ENCODE measurements at regions not wholly inside any gene's neighbourhood (a gene's known extent, or its start where the extent isn't known, plus 50 kb on each side); places are given as distances from the start of the nearest gene placed in this dataset.

DNA sequence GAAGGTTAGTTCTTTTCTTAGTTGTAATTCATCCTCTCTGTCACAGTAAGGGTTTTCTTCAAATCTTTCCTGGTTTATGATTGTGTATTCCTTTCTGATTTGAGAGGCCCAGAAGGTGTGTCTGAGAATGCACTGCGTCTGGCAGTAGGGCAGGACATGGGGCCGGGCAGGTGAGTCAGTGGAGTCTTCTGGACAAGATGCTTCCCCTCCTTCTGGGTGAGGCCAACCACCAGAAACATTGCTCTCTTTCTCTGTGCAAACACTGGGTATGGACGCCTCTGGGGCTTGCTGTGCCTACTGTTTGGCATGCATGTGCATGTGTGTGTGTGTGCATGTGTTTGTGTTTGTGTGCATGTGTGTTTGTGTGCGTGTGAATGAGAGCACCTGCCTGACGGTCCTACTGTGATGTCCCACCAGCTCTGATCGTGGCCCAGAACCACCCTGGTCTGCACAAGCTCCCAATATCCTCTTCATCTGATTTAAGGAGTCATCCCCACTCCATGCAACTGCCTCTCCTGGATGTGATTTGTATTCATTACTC is 93.2 kb upstream of the DLX2 start:
- Histone ChIP-seq H3K4me2 (ENCODE audit: low read length) (no peak overlapping the region), H3K79me2 (ENCODE audit: low read length) (no peaks in the 10 kb centered on the region), H2AFZ (ENCODE audit: low read depth, low read length) (no peak overlapping the region), H4K20me1 (ENCODE audit: insufficient read depth, low read length) (no peaks in the 10 kb centered on the region), H3K4me1 (ENCODE audit: low read length) (no peaks in the 10 kb centered on the region), H3K9ac (ENCODE audit: low read length) (no peak overlapping the region), H3K36me3 (replicated peaks; ENCODE audit: low read depth, low read length) (no peaks in the 10 kb centered on the region), H3K27me3 (ENCODE audit: low read depth, low read length) (no peaks in the 10 kb centered on the region), H3K4me3 (ENCODE audit: low read length) (no peak overlapping the region), H3K9me3 (ENCODE audit: insufficient read depth, low read length) (peaks cover 11% of the 10 kb centered on the region), H3K27ac (ENCODE audit: low read length) (no peak overlapping the region)
- TF ChIP-seq, protein P1, sequence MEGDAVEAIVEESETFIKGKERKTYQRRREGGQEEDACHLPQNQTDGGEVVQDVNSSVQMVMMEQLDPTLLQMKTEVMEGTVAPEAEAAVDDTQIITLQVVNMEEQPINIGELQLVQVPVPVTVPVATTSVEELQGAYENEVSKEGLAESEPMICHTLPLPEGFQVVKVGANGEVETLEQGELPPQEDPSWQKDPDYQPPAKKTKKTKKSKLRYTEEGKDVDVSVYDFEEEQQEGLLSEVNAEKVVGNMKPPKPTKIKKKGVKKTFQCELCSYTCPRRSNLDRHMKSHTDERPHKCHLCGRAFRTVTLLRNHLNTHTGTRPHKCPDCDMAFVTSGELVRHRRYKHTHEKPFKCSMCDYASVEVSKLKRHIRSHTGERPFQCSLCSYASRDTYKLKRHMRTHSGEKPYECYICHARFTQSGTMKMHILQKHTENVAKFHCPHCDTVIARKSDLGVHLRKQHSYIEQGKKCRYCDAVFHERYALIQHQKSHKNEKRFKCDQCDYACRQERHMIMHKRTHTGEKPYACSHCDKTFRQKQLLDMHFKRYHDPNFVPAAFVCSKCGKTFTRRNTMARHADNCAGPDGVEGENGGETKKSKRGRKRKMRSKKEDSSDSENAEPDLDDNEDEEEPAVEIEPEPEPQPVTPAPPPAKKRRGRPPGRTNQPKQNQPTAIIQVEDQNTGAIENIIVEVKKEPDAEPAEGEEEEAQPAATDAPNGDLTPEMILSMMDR (IDR thresholded peaks at IDR 0.05; ENCODE audit: low read depth, low read length): no peak
- no peak for TF ChIP-seq EZH2phosphoT487 (IDR thresholded peaks at IDR 0.05; ENCODE audit: low read depth)

DNA sequence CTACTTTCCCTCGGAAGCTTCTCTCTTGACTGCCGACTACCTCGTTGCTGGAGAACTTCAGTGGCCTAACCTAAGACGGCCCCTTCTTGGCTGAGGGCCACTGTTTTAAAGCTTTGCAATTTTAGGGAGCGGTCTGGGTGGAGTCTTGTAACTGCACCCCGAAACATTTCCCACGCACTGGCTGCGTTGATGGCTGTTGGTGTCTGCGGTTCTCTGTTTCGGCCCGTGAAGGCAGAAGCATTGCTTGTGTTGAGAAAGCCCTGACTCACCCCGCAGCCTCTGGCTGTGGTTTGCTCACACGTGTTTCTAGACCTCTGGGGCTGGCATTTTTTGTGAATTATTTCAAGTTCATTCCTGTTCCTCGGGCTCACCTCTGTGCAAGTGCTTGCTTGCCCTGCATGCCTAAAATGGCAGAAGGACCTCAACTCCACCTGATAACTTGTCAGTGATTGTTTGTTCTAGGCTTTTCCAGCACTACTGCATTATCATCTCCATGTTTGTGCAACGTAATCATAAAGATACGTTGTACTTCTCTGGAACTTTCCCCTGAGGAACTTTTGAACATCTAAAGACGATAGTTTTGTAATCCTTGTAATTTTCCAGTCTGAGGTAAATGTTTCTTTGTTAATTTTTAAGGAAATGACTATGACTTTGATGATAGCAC is 94.2 kb upstream of the DLX2 start:
- Histone ChIP-seq H3K27ac (ENCODE audit: low read length) (no peak overlapping the region), H3K4me1 (ENCODE audit: low read length) (no peaks in the 10 kb centered on the region), H4K20me1 (ENCODE audit: insufficient read depth, low read length) (no peaks in the 10 kb centered on the region), H3K79me2 (ENCODE audit: low read length) (no peaks in the 10 kb centered on the region), H3K9me3 (ENCODE audit: insufficient read depth, low read length) (peaks cover 11% of the 10 kb centered on the region), H3K36me3 (replicated peaks; ENCODE audit: low read depth, low read length) (no peaks in the 10 kb centered on the region), H3K4me3 (ENCODE audit: low read length) (no peak overlapping the region), H3K9ac (ENCODE audit: low read length) (no peak overlapping the region), H2AFZ (ENCODE audit: low read depth, low read length) (no peak overlapping the region), H3K4me2 (ENCODE audit: low read length) (no peak overlapping the region), H3K27me3 (ENCODE audit: low read depth, low read length) (0 out of 2 replicates have a peak, but pooled peaks cover 4% of the 10 kb centered on the region)
- TF ChIP-seq, protein P1 (IDR thresholded peaks at IDR 0.05; ENCODE audit: low read depth, low read length): no peak
- TF ChIP-seq EZH2phosphoT487 (IDR thresholded peaks at IDR 0.05; ENCODE audit: low read depth): no peak

DNA sequence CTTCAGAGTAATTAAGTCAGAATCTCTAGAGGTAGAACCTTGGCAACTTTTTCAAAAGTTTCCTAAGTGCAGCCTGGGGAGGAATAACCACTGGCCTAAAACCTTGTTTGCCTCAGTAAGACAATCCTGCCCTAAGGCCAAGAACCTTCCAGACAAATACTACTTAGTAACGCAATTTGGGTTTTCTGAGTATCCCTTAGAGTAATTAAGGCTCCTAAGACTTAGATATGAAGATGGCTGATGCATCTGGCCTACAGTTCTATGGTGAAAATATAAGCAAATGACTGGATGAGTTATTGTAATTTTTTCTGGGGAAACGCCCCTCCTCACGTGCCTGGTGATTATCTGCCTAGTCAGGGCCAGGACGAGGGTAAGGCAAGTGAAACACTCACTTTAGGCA is 95.7 kb upstream of the DLX2 start:
- no peak overlapping the region for H3K4me3 ChIP-seq (ENCODE audit: low read length)
- TF ChIP-seq, protein P1 (IDR thresholded peaks at IDR 0.05; ENCODE audit: low read depth, low read length): no peak
- no peak for TF ChIP-seq EZH2phosphoT487 (IDR thresholded peaks at IDR 0.05; ENCODE audit: low read depth)
- H4K20me1 ChIP-seq (ENCODE audit: insufficient read depth, low read length): no peaks in the 10 kb centered on the region
- no peak overlapping the region for H3K9ac ChIP-seq (ENCODE audit: low read length)
- H2AFZ ChIP-seq (ENCODE audit: low read depth, low read length): no peak overlapping the region
- H3K9me3 ChIP-seq (ENCODE audit: insufficient read depth, low read length): peaks cover 9% of the 10 kb centered on the region
- 0 out of 2 replicates have a peak, but pooled peaks cover 4% of the 10 kb centered on the region for H3K27me3 ChIP-seq (ENCODE audit: low read depth, low read length)
- H3K36me3 ChIP-seq (replicated peaks; ENCODE audit: low read depth, low read length): no peaks in the 10 kb centered on the region
- no peaks in the 10 kb centered on the region for H3K79me2 ChIP-seq (ENCODE audit: low read length)
- H3K27ac ChIP-seq (ENCODE audit: low read length): no peak overlapping the region
- no peak overlapping the region for H3K4me2 ChIP-seq (ENCODE audit: low read length)
- no peaks in the 10 kb centered on the region for H3K4me1 ChIP-seq (ENCODE audit: low read length)

DNA sequence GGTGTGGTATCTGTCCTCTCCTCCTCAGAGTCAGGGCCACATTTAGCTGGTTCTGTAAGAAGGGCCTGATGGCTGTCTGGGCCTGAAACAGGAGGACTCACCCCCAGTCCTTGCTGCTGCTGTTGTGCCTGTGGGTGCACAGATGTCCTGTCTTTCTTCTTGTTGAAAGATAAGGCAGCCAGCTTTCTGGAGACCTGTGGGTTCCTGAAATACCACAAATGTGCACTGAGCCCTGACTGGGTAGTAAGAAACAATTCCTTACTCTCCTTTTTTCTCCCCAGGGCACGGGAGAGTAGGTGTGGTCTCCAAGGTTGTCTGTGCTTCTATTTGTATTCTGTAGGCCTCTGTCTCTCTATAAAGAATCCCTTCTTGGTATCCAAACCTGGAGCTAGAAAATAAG is 96.2 kb upstream of the DLX2 start:
- Histone ChIP-seq H3K36me3 (replicated peaks; ENCODE audit: low read depth, low read length) (no peaks in the 10 kb centered on the region), H3K4me3 (ENCODE audit: low read length) (no peak overlapping the region), H3K79me2 (ENCODE audit: low read length) (no peaks in the 10 kb centered on the region), H3K4me1 (ENCODE audit: low read length) (no peaks in the 10 kb centered on the region), H3K9me3 (ENCODE audit: insufficient read depth, low read length) (peaks cover 4% of the 10 kb centered on the region), H3K9ac (ENCODE audit: low read length) (no peak overlapping the region), H3K27me3 (ENCODE audit: low read depth, low read length) (0 out of 2 replicates have a peak, but pooled peaks cover 4% of the 10 kb centered on the region), H3K27ac (ENCODE audit: low read length) (no peak overlapping the region), H4K20me1 (ENCODE audit: insufficient read depth, low read length) (no peaks in the 10 kb centered on the region), H3K4me2 (ENCODE audit: low read length) (no peak overlapping the region), H2AFZ (ENCODE audit: low read depth, low read length) (no peak overlapping the region)
- no peak for TF ChIP-seq EZH2phosphoT487 (IDR thresholded peaks at IDR 0.05; ENCODE audit: low read depth)
- TF ChIP-seq, protein P1 (IDR thresholded peaks at IDR 0.05; ENCODE audit: low read depth, low read length): no peak

Data from OCI-LY3 (cell line).